Calu3 (cell line): ENCODE measurements at regions not wholly inside any gene's neighbourhood (a gene's known extent, or its start where the extent isn't known, plus 50 kb on each side); places are given as distances from the start of the nearest gene placed in this dataset.
"Not testable (repeated sequence)": the region's sequence is repeated elsewhere in the genome, so short reads cannot be mapped to it uniquely, and the experiment has no call there.

Source experiments
- BruUV-seq: library from RNA; stranded (reverse); fragments of 400-500 nt; replicated peaks from 2 replicates; lab custom pipeline; 2021; lab: Mats Ljungman, UMichigan
- CTCF ChIA-PET: fragments of 300-600 bp; sonication (Branson Sonifier 250); formaldehyde crosslinking; loops from one replicate; lab custom pipeline; 2022; ENCODE audit warnings: antibody characterized with exemption; lab: Charles Lee
- DNase-seq: peaks from one replicate; pipeline ENCODE4 v3.0.0; 2022
- H3K27ac Mint-ChIP-seq: one replicate; pipeline ENCODE4 v1.8.0; 2022; ENCODE audit warnings: mixed read lengths; ENCODE audit not compliant: unreplicated experiment
- H3K27me3 Mint-ChIP-seq: one replicate; pipeline ENCODE4 v1.8.0; 2022; ENCODE audit warnings: mixed read lengths; ENCODE audit not compliant: unreplicated experiment
- H3K36me3 Mint-ChIP-seq: one replicate; pipeline ENCODE4 v1.8.0; 2022; ENCODE audit warnings: mild to moderate bottlenecking, moderate library complexity, mixed read lengths; ENCODE audit not compliant: insufficient read depth, unreplicated experiment
- H3K4me1 Mint-ChIP-seq: one replicate; pipeline ENCODE4 v1.8.0; 2022; ENCODE audit warnings: mild to moderate bottlenecking, low read depth, mixed read lengths; ENCODE audit not compliant: unreplicated experiment
- H3K4me3 Mint-ChIP-seq: one replicate; pipeline ENCODE4 v1.8.0; 2022; ENCODE audit warnings: mild to moderate bottlenecking, low read depth, moderate library complexity, mixed read lengths; ENCODE audit not compliant: unreplicated experiment
- H3K9me3 Mint-ChIP-seq: one replicate; pipeline ENCODE4 v1.8.0; 2022; ENCODE audit warnings: low read depth, mixed read lengths; ENCODE audit not compliant: unreplicated experiment
- intact Hi-C: fragments of 100-400 bp; cut with micrococcal nuclease; formaldehyde crosslinking; loops from one replicate; pipeline ENCODE4 v1.10.0; 2022; ENCODE audit not compliant: unreplicated experiment
- TF ChIP-seq, protein P1 (sequence below): fragments of 200-600 bp; IDR thresholded peaks from one replicate; pipeline ENCODE4 v1.8.0; 2022; ENCODE audit warnings: antibody characterized with exemption; ENCODE audit not compliant: unreplicated experiment

DNA sequence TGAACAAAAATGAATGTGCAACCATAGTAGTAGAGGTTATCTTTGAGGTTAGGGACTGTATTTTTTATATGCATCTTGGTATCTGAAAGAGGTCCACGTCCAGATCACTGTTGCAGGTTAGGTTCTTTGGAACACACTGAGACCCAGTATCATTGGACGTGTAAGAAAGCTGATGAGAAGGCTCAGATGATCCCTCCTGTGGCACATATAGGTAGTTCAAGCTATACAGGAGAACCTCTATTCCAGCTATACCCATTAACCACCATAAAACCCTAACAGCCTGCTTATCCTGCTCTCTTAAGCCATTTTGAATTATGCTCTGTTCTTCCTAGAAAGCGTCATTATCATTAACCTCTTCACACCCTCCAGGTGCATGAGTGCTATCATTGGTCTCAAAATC lies 930.7 kb upstream of the HS3ST1 start:
- no TSS peak for BruUV-seq
- Mint-ChIP-seq H3K27me3 (peaks cover 3% of the 10 kb centered on the region), H3K27ac (no peak overlapping the region), H3K9me3 (no peaks in the 10 kb centered on the region), H3K36me3 (no peaks in the 10 kb centered on the region), H3K4me1 (no peaks in the 10 kb centered on the region), H3K4me3 (no peak overlapping the region)
- no peak for DNase-seq
- CTCF ChIA-PET, result no interaction called here
- intact Hi-C loops, result no loop called here
- TF ChIP-seq, protein P1, sequence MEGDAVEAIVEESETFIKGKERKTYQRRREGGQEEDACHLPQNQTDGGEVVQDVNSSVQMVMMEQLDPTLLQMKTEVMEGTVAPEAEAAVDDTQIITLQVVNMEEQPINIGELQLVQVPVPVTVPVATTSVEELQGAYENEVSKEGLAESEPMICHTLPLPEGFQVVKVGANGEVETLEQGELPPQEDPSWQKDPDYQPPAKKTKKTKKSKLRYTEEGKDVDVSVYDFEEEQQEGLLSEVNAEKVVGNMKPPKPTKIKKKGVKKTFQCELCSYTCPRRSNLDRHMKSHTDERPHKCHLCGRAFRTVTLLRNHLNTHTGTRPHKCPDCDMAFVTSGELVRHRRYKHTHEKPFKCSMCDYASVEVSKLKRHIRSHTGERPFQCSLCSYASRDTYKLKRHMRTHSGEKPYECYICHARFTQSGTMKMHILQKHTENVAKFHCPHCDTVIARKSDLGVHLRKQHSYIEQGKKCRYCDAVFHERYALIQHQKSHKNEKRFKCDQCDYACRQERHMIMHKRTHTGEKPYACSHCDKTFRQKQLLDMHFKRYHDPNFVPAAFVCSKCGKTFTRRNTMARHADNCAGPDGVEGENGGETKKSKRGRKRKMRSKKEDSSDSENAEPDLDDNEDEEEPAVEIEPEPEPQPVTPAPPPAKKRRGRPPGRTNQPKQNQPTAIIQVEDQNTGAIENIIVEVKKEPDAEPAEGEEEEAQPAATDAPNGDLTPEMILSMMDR, result no peak

DNA sequence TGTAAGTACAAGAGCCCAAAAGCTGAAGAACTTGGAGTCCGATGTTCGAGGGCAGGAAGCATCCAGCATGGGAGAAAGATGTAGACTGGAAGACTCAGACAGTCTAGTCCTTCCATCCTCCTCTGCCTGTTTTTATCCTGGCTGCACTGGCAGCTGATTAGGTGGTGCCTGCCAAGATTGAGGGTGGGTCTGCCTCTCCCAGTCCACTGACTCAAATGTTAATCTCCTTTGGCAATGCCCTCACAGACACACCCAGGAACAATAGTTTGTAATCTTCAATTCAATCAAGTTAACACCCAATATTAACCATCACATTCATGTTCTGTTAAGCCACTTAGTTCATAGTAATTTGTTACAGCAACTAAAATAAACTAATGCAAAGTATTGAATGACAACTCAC lies 904.4 kb upstream of the HS3ST1 start:
- H3K4me1 Mint-ChIP-seq, H3K4me3 Mint-ChIP-seq, intact Hi-C loops, CTCF ChIA-PET, DNase-seq, H3K36me3 Mint-ChIP-seq, H3K27me3 Mint-ChIP-seq, H3K9me3 Mint-ChIP-seq, H3K27ac Mint-ChIP-seq, BruUV-seq: not testable (repeated sequence)

GRCh38 chr4:12324965-12325364 lies 896.3 kb upstream of the HS3ST1 start:
- Mint-ChIP-seq H3K4me1 (no peaks in the 10 kb centered on the region), H3K27ac (no peak overlapping the region), H3K27me3 (no peaks in the 10 kb centered on the region), H3K9me3 (no peaks in the 10 kb centered on the region), H3K36me3 (no peaks in the 10 kb centered on the region), H3K4me3 (no peak overlapping the region)
- no TSS peak for BruUV-seq
- intact Hi-C loops, result no loop called here
- no peak for DNase-seq
- CTCF ChIA-PET, result no interaction called here
- TF ChIP-seq, protein P1, result no peak

GRCh38 chr4:12319765-12320164 lies 891.1 kb upstream of the HS3ST1 start:
- Mint-ChIP-seq H3K27ac (no peak overlapping the region), H3K4me3 (no peak overlapping the region), H3K36me3 (no peaks in the 10 kb centered on the region), H3K9me3 (no peaks in the 10 kb centered on the region), H3K27me3 (no peaks in the 10 kb centered on the region), H3K4me1 (no peaks in the 10 kb centered on the region)
- no peak for DNase-seq
- BruUV-seq, result no TSS peak
- TF ChIP-seq, protein P1, result no peak
- CTCF ChIA-PET, result no interaction called here
- intact Hi-C loops, result no loop called here

DNA sequence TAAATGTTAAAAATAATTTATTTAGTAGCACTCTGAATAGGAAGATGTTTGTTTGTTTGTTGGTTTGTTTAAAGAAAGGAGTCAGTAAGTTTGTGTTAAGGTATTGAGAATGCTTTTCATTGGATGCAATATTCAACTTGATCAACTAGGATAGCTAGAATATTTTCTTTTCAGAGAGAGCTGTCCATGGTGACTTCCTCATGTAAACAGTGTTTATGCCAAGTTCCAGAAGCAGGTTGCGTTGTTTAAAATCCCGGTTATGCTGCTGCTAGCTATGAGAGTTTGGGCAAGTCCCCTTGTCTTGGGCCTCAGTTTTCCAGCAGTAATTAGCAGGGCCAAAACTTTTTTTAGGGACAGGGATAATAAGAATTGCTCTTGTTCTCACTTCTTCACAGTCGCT lies 876.2 kb upstream of the HS3ST1 start:
- no TSS peak for BruUV-seq
- Mint-ChIP-seq H3K9me3 (no peaks in the 10 kb centered on the region), H3K27me3 (no peaks in the 10 kb centered on the region), H3K4me3 (no peak overlapping the region), H3K27ac (no peak overlapping the region), H3K4me1 (no peaks in the 10 kb centered on the region), H3K36me3 (no peaks in the 10 kb centered on the region)
- CTCF ChIA-PET, result no interaction called here
- no peak for DNase-seq
- intact Hi-C loops, result no loop called here
- TF ChIP-seq, protein P1, result no peak
